ENCODE measurements at regions not wholly inside any gene's neighbourhood (a gene's known extent, or its start where the extent isn't known, plus 50 kb on each side); places are given as distances from the start of the nearest gene placed in this dataset.

GRCh38 chr9:91042541-91042940, 240.9 kb downstream of the SYK start:
- DNase-seq = no peak

GRCh38 chr9:91043056-91043810, 241.6 kb downstream of the SYK start:
- peak in 1 of 5 donors; percentile 14 for DNase-seq

GRCh38 chr9:91043811-91044175, 242.2 kb downstream of the SYK start:
- DNase-seq = no peak

- DNase-seq = no peak
Measured at GRCh38 chr9:91044354-91044753, 242.7 kb downstream of the SYK start.

- no peak for DNase-seq
Measured at GRCh38 chr9:91045041-91045440, 243.4 kb downstream of the SYK start.

DNA sequence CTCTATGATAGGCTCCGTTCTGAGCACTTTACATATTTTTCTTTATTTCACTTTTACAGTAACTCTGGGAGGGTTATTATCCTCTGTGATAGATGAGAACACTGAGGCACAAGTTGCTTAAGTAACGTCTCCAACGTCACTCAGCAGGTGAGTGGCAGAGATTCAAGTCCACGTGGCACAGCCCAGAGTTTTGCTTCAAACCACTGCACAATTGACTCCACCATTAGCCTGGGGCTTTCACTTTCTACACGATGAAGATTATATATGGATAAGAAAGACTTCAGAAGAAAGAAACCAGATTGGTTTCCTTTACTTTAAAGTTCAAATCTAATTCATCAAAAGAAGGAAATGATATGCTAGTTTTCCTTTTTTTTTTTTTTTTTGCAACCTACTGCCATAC, 245.9 kb downstream of the SYK start:
- DNase-seq = peak in 2 of 5 donors; percentile 15 to 83

DNA sequence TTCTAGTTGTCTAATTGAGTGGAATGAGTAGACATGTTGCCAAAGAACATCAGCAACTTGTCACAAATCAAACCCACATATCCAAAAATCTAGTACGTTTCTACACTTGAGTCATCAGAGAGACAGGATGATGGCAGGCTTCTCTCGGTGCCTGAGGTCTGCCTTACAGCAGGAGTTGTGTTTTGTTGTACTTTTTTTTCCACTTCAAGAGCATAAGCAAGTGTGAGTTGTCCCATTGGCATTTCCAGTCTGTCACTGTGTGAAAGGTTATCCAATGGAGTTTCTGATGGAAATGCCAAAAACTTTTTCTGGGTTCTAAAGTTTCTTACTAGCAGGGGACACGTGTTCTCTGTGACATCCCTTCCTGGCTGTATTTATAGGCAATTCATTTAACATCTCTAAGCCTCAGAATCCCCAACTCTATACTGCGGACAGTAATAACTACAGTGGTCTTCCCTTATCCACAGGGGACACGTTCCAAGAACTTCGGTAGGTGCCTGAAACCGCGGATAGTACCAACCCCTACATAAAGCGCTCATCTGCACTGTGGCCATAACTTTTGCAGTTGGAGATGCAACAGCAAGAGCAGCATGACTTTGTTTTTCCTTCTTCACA, 246.5 kb downstream of the SYK start:
- DNase-seq = peak in 1 of 5 donors; percentile 87

GRCh38 chr9:91048749-91049148, 247.1 kb downstream of the SYK start:
- no peak for DNase-seq

GRCh38 chr9:91053824-91054223, 252.2 kb downstream of the SYK start:
- DNase-seq = no peak

- DNase-seq = no peak
Measured at GRCh38 chr9:91055845-91056244, 254.2 kb downstream of the SYK start.

- no peak for DNase-seq
Measured at GRCh38 chr9:91056486-91056885, 254.9 kb downstream of the SYK start.

DNA sequence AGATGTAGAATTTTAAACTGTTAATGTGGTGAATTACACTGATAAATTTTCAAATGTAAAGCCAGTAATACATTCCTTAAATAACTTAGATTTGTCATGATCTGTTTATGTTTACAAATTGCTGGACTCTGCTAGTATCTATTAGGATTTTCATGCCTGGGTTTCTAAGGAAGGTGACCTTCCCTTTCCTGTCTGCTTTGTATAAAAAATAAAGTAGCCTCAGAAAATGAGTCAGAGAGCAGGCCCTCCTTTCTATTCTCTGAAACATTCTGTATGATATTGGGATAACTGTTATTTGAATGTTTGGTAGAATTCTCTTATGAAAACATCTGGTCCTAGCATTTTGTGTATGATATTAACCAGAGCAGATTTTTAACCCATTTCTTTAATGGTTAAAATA, 255.3 kb downstream of the SYK start:
- no peak for DNase-seq

DNA sequence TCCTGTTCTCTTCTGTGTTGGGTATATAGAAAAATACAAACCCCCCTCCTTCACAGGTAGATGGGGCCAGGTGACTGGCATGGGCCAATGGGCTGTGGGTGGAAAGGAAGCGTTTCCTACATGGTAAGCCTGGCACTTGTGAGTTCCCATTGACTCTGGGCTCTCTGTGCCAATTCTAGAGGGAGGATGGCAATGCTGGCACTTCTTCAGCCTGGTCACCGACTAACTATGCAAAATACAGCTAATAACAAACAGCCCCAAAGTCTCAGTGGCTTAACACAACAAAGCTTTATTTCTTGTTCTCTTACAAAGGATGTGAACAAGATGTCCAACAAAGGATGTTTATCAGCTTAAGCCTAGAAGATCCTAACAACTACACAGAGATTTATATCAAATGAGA, 258.1 kb downstream of the SYK start:
- no peak for DNase-seq

DNA sequence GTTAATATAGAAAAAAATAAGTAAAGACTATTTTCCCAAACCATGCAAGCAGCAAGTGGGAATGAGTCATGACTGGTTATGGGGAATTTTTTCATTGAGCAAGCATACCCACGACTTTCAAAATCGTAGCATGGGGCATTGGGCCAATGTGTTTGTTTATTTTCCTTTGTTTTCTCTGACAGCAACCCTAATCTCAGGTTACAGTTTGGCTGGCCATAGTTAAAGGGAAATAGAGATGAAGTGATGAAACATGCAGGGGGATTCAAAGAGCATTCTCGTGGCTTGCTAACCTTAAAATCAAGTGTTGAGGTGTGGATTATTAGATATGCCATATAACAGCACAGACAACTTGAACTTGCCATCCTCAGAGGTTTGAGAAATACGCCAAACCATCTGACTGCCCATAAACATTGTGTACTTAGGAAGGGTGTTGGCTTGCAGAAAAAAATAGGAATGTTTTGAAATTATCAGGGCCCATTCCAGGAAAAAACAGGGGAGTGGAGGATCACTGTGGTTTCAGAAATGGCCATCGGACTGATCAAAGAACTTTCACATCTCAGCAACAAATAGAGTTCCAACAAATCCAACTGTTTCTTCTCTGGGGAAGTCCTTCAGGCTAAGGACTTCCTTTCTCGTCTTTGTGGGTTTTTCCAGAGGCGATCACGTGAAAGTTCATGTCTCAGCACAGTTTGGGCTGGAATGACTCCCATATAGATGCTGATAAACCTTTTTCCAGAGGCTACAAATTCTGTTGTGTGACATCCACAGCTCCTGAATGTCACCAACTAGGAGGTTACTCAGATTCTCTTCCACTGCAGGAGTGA, 259.1 kb downstream of the SYK start:
- DNase-seq = no peak

DNA sequence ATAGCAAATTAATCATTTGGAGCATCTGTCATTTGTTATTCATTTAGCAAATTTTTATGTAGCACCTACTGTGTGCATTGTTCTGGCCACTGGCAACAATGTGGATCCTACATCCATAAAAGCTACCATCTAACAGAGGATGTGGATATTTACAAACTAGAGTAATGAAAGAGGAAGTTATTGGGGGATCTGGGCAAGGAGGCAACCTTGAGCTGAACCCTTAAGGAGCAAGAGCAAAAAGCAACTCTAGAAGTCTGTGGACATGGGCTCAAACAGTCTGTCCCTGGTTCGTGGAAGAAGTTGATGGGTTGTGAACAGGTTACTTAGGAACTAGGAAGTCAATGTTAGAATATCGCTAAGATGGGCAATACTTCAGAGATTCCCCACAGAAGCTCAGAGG, 259.9 kb downstream of the SYK start:
- no peak for DNase-seq

- no peak for DNase-seq
Measured at GRCh38 chr9:91062281-91062680, 260.7 kb downstream of the SYK start.

DNA sequence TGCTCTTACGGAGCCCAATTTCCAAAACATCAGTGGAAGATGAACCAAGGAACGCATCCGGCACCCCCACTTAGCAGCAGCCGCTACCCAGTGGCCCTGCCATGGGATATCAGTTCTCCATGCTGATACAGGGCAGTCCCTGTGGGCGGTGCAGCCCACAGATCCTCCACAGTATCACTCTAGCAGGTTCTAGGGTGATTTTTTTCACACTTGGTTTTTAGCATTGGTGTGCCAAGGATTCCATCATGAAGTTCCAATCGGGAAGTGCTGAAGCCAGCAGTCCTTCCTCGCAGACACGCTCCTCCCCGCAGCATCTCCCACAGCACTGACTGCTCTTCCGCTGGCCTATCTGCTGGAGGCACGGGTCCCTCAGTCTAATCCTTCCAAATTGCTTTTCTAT, 261.9 kb downstream of the SYK start:
- DNase-seq = no peak

- no peak for DNase-seq
Measured at GRCh38 chr9:91065231-91066041, 263.8 kb downstream of the SYK start.

DNA sequence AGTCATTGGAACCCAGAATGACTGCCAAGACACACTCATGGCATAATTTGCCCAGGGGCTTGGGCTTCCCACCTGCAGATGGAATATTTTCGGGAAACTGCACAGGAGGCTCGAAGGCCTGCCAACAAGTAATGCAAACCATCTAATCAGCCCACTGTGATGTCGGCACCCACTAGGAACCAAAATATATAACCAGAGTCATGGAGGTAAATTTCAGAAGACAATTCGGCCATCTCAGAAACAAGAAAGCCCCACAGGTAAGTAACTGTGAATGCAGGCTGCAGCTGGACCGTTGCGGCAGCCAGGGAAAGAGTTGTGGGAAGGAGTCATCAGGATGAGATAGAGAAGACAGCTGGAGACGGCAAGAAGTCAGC, 264.4 kb downstream of the SYK start:
- DNase-seq = no peak

- no peak for DNase-seq
Measured at GRCh38 chr9:91066856-91067255, 265.2 kb downstream of the SYK start.

- DNase-seq = no peak
Measured at GRCh38 chr9:91067306-91067860, 265.8 kb downstream of the SYK start.

DNA sequence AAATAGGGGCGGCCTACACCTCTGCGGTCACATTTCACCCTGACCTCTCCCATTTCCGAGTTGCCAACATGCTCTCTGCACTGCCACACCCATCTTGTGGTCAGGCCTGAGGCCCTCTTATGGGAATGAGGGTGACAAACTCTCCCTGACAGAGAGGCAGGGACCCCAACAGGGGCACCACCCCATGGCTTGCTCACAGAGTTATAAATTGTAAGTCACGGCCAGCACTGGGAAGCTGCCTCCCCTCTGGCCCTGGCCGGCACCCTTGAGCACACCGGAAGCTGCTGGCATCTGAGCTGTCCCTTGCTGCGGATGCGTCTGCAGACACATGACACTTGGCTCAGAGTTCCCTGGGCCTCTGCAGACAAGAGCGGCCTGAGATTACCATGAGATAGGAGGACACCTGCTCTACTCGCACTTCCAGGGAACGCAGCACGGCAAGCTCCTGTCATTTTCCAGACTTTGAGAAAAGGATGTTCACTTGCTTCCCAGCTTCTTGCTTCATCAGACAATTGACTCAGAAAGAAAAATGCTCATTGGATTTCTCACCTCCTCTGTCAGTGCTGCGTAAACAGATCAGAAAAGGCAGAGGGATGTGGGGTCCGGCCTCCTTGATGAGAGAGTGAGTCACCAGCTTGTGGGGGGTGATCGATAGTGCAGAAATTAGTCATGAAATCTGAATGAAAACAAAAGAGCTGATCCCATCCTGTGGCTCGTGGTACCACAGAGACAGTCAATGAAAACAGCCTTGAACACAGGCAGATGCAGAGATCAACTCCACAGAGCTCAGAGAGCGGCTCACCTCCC, 269.8 kb downstream of the SYK start:
- DNase-seq = peak in 1 of 5 donors; percentile 89
